ENCODE measurements at regions not wholly inside any gene's neighbourhood (a gene's known extent, or its start where the extent isn't known, plus 50 kb on each side); places are given as distances from the start of the nearest gene placed in this dataset.
A peak's percentile ranks its signal among the peaks of the same experiment; 100 is the strongest.
"Not testable (repeated sequence)": the region's sequence is repeated elsewhere in the genome, so short reads cannot be mapped to it uniquely, and the experiment has no call there.

DNA sequence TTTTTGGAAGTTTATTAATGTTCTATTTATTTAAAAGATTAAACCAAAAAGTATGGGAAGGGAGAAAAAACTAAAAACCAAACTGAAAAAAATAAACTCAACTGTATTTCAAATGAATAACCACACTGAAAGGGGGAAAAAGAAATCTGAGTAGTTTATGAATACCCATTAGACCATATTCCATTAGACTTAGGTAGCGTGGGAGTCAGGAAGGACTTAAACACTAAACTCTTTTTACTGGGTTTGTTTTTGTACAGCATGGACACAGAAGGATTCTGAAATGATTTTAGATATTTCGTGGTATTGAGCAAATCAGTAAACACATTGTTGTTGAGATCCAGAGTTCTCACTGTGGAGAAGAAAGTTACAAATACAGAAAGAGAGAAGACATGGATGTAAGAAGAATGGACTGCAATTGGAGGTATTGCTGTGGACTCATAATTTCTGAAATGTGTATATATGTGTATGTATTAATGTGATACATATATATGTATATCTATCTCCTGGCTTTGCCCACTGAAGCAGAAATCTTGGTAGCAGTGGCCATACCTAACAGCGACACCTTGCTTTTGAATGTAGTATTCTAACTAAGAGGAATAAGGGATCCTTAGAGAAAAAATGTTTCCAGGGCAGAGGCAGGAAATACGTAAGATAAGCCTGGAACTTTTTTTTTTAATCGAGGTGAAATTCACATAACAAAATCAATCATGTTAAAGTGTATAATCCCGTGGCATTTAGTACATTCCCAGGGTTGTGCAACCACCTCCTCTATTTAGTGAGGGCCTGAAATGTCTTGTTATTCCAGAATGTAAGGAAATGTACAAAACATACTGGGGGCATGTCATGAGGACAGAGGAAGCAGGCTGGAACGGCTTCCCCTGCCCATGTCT is 228.8 kb downstream of the SMARCA2 start:
- DNase-seq = no peak

DNA sequence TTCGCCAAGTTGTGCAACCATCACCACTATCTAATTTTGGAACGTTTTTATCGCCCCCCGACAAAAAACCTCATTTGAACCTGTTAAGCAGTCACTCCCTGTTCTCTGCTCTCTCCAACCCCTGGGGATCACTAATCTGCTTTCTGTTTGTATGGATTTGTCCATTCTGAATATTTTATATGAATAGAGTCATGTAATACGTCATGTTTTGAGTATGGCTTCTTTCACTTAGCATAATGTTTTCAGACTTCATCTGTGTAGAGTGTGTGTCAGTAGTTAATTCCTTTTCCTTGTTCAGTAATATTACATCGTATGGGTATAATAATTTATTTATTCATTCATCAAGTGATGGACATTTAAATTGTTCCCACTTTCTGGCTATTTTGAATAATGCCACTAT is 232.2 kb downstream of the SMARCA2 start:
- DNase-seq = no peak

GRCh38 chr9:2248768-2249265 is 233.7 kb downstream of the SMARCA2 start:
- no peak for DNase-seq

GRCh38 chr9:2253636-2254580 is 238.8 kb downstream of the SMARCA2 start:
- DNase-seq = no peak

GRCh38 chr9:2255128-2255527 is 240.0 kb downstream of the SMARCA2 start:
- DNase-seq = peak; percentile 52

DNA sequence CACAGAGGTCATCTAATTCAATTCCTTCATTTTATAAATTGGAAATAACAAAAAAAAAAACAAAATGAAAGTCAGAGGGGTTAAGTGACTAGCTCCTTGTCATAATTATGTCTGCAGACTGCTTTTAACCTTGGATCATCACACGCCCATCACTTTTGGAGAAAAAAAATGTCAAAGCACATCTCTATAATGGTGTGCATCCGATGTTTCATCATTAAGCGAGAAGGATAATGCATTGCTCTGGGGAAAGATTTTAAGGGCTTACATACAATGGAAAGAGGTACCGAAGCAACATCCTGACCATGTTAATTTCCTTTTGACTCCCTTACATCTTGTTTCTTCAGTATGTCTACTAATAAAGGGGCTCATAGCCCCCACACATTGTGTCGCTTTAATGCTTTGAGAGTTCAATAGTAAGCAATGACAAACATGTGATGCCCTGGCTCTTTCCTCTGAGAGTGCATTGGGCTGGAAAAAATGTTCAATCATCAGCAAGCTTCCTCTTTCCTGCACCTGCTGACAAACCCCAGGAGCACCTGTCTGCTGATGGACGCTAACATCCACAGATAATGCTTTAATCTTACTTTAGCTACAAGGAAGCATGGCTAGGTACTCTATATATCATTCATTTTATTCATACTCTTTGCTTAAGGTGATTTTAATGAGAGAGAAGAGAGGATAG is 242.2 kb downstream of the SMARCA2 start:
- DNase-seq = peak; percentile 62

DNA sequence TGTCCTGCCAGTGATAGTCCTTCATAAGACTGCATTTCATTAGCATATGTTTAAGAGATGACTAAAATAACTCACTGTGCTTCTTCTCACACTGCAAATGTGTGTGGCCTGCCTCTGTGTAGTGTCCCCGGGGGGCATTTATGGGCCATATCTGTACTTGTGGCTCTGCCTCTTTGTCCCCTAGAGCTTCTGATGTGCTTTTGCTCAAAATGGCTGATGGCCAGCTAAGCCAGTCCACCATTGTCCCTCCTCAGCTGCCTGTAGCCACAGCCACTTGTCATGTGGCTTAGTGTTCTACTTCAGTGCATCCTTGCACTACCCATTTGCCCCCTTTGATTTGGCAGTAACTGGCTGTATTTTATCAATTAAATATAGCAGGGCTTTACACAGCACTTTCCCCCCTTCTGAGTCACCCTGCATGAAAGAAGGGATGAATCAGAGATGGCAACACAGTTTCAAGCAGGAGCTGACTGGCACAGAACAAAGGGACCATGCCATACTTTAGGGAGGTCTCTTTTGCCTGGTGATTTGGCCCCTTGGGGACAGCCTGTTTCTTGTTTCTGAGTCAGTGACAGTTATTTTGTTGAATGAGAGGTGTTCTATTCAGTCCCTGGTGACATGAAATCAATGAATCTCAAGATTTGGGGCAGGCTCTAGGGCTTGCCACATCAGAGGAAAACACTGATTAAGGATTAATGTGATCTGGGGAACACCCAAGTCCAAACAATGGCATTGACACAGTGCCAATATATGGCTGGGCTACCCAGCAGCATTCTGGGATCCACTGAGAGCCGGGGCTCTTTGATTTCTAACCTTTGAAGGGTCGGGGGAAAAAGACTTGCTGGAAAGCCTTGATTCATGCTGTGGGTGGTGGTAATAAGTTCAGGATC is 245.5 kb downstream of the SMARCA2 start:
- no peak for DNase-seq

DNA sequence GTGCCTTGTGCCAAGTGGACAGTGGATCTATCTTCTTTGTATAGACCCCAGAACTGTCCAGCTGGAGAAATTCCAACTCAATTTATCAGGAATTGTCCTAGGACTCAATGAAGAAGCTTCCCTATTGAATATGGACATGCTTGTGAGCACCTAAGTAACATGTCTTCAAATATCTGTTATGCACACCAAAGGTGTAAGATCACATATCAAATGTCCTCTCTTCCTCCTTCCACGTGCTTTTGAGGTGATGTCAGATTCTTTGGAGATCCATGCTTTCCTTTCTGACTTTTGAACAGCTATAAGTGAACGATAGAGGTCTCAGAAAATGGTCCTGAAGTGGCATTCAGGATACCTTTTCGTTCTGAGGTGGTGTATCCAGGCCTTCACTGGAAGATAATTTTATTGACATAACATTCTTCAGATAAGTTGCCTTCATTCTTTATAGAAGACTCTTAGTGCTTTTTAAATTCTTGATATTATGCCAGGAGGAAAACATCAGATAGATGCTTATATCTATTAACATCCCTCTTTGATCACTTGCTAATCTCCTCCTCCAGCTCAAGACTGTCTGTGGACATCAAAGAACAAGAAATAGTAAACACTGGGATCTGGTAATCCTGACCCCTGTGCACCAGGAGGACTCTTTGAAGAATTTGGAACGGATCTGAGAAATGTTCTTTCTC is 246.4 kb downstream of the SMARCA2 start:
- no peak for DNase-seq

DNA sequence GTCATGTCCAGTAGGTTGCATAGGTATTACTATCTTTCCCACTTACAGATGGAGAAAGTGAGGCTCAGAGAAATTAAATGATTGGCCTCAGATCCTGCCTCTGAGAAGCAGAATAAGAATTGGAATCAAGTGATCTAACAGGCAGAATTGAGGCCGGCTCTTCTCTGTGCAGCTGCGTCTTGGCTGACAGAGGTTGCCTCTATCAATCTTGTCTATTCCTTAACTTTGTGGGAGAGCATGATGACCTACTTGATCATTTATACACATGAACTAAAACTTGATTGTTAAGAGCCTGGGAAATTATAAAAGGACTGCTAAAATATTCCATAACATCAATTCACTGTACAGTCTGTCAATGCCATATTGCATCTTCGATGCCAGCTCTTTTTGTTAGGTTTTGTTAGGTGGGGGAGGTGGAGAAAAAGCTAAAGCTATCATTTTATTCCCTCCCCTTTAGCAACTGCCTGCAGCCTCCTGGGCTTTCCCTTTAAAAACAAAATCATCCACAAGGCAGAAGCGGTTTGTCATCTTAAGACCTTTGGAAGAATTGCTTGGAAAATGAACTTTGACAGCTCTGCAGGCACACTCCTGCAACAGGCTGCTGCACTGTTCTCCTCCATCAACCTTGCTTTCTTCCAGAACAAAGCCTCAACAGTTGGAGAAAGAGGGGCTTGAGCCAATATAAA is 247.4 kb downstream of the SMARCA2 start:
- DNase-seq = no peak

- DNase-seq = no peak
Measured at GRCh38 chr9:2263111-2263510, 248.0 kb downstream of the SMARCA2 start.

DNA sequence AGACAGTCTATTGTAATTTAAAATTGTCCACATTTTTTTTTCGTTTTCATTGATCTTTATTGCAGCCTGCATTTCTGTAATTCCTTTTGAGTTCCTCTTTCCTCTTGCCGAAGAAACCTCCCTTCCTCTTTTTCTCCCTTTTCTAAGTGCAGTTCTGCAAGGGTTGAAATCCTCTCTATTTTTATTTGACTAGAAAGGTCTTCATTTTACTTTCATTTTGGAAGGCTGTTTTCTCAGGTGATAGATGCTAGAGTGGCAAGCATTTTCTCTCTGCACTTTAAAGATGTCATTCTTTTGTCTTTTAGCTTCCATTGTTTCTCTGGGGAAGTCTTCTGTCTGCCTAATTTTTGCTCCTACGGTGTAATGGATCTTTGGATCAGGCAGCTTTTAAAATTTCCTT is 248.5 kb downstream of the SMARCA2 start:
- no peak for DNase-seq

DNA sequence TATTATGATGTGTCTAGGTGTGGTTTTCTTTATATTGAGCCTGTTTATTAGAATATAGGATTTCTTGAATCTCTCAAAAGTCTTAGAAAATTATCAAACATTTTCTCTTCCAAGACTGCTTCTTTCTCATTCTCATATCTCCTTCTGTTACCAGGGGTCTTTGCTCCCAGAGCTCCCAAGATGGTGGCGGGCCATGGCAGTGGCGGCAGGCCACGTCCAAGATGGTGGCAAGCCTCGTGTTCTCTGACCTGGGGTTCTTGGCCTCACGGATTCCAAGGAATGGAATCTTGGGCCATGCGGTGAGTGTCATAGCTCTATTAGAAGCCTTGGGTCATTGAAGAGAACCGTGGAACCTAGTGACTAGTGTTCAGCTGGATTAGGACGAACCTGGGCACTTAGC is 248.9 kb downstream of the SMARCA2 start:
- DNase-seq = no peak

DNA sequence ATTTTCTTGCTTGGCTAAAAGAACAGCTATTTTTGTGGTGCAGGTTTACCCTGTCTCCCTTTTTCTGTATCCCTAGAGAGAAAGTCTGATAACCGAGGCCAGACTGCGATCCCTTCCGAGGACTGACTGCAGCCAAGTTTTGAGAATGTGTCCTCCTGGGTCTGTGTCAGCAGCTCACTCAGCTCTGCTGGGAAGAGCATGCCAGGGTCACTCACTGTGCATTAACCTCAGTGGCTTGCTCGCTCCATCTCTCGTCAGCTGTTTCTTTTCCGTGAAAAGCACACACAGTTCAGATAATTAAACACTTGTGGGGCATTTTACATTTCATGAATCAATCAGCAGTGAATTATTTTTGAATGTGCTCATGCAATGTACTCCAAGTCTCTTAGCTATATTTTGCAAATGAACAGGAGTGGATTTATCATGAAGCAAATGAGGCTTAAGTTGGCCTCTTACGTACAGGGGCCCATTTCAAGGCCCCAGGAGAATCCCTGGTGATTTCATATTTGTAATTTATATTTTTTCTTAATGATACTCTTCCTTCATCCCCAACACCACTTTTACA is 252.1 kb downstream of the SMARCA2 start:
- no peak for DNase-seq

DNA sequence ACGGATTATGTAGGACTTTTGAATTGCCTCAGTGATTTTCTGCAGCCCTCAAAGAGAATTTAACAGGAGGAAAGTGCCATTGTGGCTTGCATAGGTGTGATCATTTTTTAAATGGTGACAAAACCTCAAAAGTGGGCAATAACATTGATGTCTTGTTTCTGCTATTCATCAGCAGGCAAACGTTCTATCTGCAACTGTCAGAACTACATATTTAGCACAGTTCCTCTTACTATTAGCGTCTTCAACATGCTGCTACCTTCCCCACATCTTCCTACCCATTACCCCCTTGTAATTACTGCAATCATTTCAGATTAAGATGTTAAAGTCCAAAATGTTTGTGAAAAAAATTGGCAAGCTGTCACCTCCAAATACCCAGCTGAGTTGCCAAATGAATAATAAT is 254.6 kb downstream of the SMARCA2 start:
- no peak for DNase-seq

DNA sequence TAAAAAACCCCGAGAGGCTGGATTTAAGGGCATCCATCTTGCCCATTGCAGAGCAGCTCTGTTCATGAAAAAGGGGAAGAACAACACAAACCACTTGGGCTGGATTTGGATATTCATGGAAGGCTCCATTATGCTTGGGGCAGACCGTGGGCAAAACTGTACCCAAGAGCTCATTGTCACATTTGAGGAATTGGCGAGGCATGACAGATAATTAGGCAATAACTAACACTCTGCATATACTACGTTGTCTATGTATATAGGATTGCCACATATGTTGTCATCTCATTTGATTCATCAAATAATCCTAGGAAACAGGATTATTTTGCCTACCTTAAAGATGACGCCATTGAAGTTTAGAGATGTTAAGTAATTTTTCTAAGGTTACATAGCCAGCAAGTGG is 255.4 kb downstream of the SMARCA2 start:
- no peak for DNase-seq

- no peak for DNase-seq
Measured at GRCh38 chr9:2271426-2271825, 256.3 kb downstream of the SMARCA2 start.

- DNase-seq = no peak
Measured at GRCh38 chr9:2274762-2275161, 259.6 kb downstream of the SMARCA2 start.

GRCh38 chr9:2276296-2276695 is 261.1 kb downstream of the SMARCA2 start:
- no peak for DNase-seq

- not testable (repeated sequence) for DNase-seq
Measured at GRCh38 chr9:2277133-2277532, 262.0 kb downstream of the SMARCA2 start.

DNA sequence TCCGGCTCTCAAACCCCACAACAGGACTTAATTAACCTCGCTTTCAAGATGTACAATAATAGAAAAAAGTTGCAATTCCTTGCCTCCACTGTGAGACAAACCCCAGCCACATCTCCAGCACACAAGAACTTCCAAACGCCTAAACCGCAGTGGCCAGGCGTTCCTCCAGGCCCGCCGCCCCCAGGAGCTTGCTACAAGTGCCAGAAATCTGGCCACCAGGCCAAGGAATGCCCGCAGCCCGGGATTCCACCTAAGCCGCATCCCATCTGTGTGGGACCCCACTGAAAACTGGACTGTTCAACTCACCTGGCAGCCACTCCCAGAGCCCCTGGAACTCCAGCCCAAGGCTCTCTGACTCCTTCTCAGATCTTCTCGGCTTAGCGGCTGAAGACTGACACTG is 262.5 kb downstream of the SMARCA2 start:
- DNase-seq = not testable (repeated sequence)

All from NCI-H510A treated with DMSO at 0.1 percent for 48 hours (cell line).